ENCODE measurements at regions not wholly inside any gene's neighbourhood (a gene's known extent, or its start where the extent isn't known, plus 50 kb on each side); places are given as distances from the start of the nearest gene placed in this dataset.

DNA sequence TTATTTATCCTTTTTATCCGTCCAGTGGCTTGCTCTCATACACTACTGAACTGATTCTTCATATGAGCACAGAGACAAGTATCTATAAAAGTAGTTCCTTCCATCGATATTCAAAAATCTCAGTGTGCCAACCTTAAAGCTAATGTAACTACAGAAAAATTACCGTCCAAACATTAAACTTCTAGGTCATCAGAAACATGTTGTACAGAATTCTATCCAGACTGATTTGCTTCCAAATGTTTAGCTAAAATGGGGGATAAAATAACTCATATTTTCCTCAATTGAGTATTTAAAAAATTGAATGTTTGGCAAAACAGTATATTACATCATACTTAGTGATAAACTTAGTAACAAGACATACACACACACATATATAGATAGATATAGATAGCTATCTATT, 584.7 kb upstream of the SEMA3D start:
- Histone ChIP-seq H2AFZ (ENCODE audit: low read depth, low read length, poor library complexity, severe bottlenecking) (no peak overlapping the region), H4K20me1 (ENCODE audit: insufficient read depth) (no peaks in the 10 kb centered on the region), H3K4me1 (ENCODE audit: control insufficient read depth in 1 of 2, insufficient read depth in 2 of 2, low read length in 2 of 2) (no peaks in the 10 kb centered on the region), H3K27ac (ENCODE audit: low read depth, low read length) (no peak overlapping the region), H3K27me3 (ENCODE audit: insufficient read depth, low read length) (no peaks in the 10 kb centered on the region), H3K9me2 (ENCODE audit: insufficient read depth) (no peaks in the 10 kb centered on the region), H3K36me3 (ENCODE audit: control insufficient read depth in 1 of 2, insufficient read depth in 2 of 2, low read length in 2 of 2) (no peaks in the 10 kb centered on the region), H3K9me3 (ENCODE audit: control insufficient read depth in 1 of 2, insufficient read depth in 1 of 2, low read depth in 1 of 2, low read length in 2 of 2) (no peaks in the 10 kb centered on the region), H3K9ac (ENCODE audit: low read length) (no peak overlapping the region), H3K4me3 (replicated peaks in 1 of 2; ENCODE audit: low read depth in 1 of 2, low read length in 2 of 2) (no peak overlapping the region), H3K4me2 (ENCODE audit: low read length) (no peak overlapping the region), H3K79me2 (ENCODE audit: insufficient read depth, low read length) (no peaks in the 10 kb centered on the region)
- DNase-seq (ENCODE audit: low read depth, low spot score) (no peak), ATAC-seq (no peak)
- intact Hi-C loops (cut with micrococcal nuclease): no loop called here
- RAD21 ChIA-PET (ENCODE audit: low non-redundant PET in 1 of 2, low total read pairs in 2 of 2, uncharacterized antibody in 2 of 2, unreplicated experiment in 2 of 2): no interaction called here
- no TSS peak for BruUV-seq (replicated peaks)
- TF ChIP-seq JUND (IDR thresholded peaks at IDR 0.05) (no peak), CTCF (IDR thresholded peaks at IDR 0.05 in 2 of 3, conservative IDR thresholded peaks at IDR 0.05 in 1 of 3; ENCODE audit: borderline replicate concordance in 1 of 3, insufficient read depth in 1 of 3, low read depth in 2 of 3, low read length in 2 of 3) (no peak), CBX3 (IDR thresholded peaks at IDR 0.05; ENCODE audit: low read depth) (no peak), ELF1 (IDR thresholded peaks at IDR 0.05; ENCODE audit: borderline replicate concordance, low read depth) (no peak), REST (IDR thresholded peaks at IDR 0.05; ENCODE audit: low read depth) (no peak), ZNF274 (IDR thresholded peaks at IDR 0.05; ENCODE audit: low read depth, low read length) (no peak), POLR2A (IDR thresholded peaks at IDR 0.05; ENCODE audit: borderline replicate concordance, extremely low read depth, insufficient read depth, insufficient read length) (no peak), ZFX (IDR thresholded peaks at IDR 0.05) (no peak), RAD21 (IDR thresholded peaks at IDR 0.05; ENCODE audit: low read depth) (no peak), SRF (IDR thresholded peaks at IDR 0.05; ENCODE audit: low read depth) (no peak), FOSL1 (IDR thresholded peaks at IDR 0.05; ENCODE audit: low read depth) (no peak), TCF7L2 (IDR thresholded peaks at IDR 0.05; ENCODE audit: borderline replicate concordance, extremely low read depth, insufficient read depth, insufficient read length) (no peak), ATF3 (IDR thresholded peaks at IDR 0.05) (no peak)
- POLR2A ChIA-PET: no interaction called here
- CTCF ChIA-PET: interaction anchor here (0.7 kb wide), 1 partner anchor 58 kb away, joined by 3 read pairs; no protein-coding TSS in a partner anchor
